RWPE1 (cell line): ENCODE measurements at regions not wholly inside any gene's neighbourhood (a gene's known extent, or its start where the extent isn't known, plus 50 kb on each side); places are given as distances from the start of the nearest gene placed in this dataset.

ENCODE experiments used
- CTCF ChIA-PET: fragments of 350-600 bp; sonication (Branson Sonifier 250); formaldehyde crosslinking; extraction: SDS; loops from one replicate; lab custom pipeline; 2021; lab: Yijun Ruan, JAX
- POLR2A ChIA-PET: fragments of 400-600 bp; formaldehyde crosslinking; extraction: SDS; loops from one replicate; lab custom pipeline; 2020; ENCODE audit warnings: antibody characterized with exemption; ENCODE audit not compliant: low non-redundant PET; lab: Yijun Ruan, JAX
- DNase-seq: peaks from one replicate; pipeline ENCODE4 v3.0.0; 2012; ENCODE audit warnings: low spot score
- H3K27ac ChIP-seq: fragments of 450-650 bp; 2 replicates; pipeline ENCODE4 v1.5.1; 2017
- CTCF ChIP-seq: fragments of 450-650 bp; conservative IDR thresholded peaks from 2 replicates; pipeline ENCODE4 v1.5.1; 2017; ENCODE audit warnings: low read depth, mild to moderate bottlenecking

DNA sequence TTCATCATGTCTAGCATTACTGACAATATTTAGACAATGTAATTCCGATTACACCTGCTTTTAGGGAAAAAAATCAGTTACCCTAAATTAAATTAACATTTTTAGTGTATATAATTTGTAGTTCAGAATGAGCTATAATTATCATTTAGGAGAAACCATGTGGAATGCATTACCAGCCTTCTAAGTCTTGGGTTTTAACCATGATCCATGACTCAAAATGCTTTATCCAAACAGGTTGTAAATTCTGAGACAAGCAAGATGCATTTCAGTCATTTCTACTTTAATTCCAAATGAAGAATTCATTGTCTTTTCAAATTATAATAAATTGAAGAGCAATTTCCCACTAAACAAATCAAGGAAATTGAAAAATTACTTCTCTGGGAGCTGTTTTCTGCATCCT is 243.7 kb upstream of the LRIG1 start:
- POLR2A ChIA-PET, result no interaction called here
- CTCF ChIA-PET, result no interaction called here
- DNase-seq, result no peak
- H3K27ac ChIP-seq, result no peak overlapping the region
- TF ChIP-seq CTCF, result no peak

DNA sequence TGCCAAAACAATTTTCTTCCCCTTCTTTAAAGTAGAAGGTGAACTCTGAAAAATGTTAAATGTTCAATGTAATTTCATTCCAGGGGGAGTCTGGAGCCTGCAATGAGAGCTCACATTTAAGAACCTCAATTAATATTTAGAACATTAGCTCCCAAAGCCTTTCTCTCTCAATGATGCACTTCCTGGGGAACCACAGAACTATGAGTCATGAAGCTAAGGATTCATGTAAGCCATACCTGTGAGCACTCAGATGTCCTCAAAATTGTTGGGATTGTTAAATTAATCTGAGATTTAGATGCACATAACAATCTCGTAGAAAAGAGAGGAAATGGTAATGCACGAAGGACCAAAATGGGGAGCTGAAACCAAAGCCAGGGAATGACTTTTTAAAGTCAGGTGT is 244.2 kb upstream of the LRIG1 start:
- no peak for TF ChIP-seq CTCF
- POLR2A ChIA-PET, result no interaction called here
- no peak overlapping the region for H3K27ac ChIP-seq
- no peak for DNase-seq
- CTCF ChIA-PET, result no interaction called here

GRCh38 chr3:66747261-66747660 is 246.4 kb upstream of the LRIG1 start:
- ChIA-PET POLR2A (no interaction called here), CTCF (no interaction called here)
- no peak overlapping the region for H3K27ac ChIP-seq
- DNase-seq, result no peak
- no peak for TF ChIP-seq CTCF

DNA sequence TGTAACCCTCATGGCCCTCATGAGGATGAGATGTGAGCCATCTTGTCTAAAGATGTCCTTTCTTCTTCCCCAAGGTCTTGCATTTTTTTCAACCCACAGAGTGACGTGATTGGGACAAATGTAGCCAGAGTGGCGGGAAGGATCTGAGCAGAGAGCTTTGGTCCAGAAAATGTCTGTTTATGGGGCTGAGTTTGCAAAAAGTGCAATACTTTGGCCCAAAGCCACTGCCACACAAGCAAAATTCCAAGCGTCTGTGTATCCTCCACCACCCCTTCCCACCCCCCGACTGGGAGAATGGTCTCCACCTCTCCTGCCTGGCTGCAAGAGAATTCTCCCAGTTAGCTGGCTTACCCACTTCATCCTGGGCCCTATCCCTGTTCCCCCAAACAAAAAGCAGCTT is 246.9 kb upstream of the LRIG1 start:
- ChIA-PET CTCF (no interaction called here), POLR2A (no interaction called here)
- H3K27ac ChIP-seq, result no peak overlapping the region
- no peak for DNase-seq
- TF ChIP-seq CTCF, result no peak

DNA sequence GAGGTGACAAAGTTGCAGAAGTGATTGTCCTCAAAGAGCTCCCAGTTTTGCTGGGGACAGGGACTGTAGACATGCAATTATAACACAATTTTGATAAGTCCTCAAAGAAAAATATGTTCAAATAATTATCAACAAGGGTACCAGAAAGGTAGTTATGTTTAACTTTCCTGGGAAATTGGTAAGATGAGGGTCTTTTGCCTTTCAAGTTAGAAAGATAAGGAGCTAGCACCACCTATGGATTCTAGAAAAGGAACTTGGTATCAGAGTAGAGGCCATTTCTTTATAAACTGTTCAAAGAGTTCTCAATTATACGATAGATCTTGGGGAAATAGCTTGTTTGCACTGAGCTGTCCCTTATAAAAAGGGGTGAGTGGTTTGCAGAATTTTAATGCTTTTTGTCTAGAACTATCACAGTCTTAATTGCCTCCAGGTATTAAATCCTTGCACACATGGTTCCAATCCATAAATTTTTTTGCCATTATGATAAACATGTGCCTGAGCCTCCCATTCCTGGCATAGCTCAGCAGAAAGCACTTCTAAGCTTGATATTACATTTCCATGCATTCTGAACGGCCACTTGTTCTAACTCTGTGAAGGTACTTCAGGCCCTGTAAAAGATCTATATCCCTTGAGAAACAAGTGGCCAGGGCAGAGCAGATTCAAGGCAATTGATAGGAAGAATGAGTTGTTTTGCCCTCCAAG is 247.5 kb upstream of the LRIG1 start:
- H3K27ac ChIP-seq, result no peak overlapping the region
- no peak for TF ChIP-seq CTCF
- CTCF ChIA-PET, result no interaction called here
- DNase-seq, result no peak
- POLR2A ChIA-PET, result no interaction called here

GRCh38 chr3:66751842-66752241 is 246.3 kb upstream of the KBTBD8 start:
- DNase-seq, result no peak
- CTCF ChIA-PET, result no interaction called here
- POLR2A ChIA-PET, result no interaction called here
- no peak overlapping the region for H3K27ac ChIP-seq
- TF ChIP-seq CTCF, result no peak
